SK-N-SH treated with all-trans-retinoic acid at 6 μM for 48 hours (cell line): ENCODE measurements at regions not wholly inside any gene's neighbourhood (a gene's known extent, or its start where the extent isn't known, plus 50 kb on each side); places are given as distances from the start of the nearest gene placed in this dataset.

ENCODE experiments used
- ARNTL ChIP-seq: fragments of 450-650 bp; formaldehyde crosslinking; IDR thresholded peaks from 2 replicates; pipeline ENCODE4 v1.5.0; 2020; ENCODE audit warnings: low read depth, mild to moderate bottlenecking, moderate library complexity, borderline replicate concordance
- CSRNP3 ChIP-seq: fragments of 250-450 bp; sonication (Bioruptor Pico); IDR thresholded peaks from 2 replicates; pipeline ENCODE4 v1.5.1; 2021; ENCODE audit warnings: mild to moderate bottlenecking, moderate library complexity
- ISL1 ChIP-seq: fragments of 250-450 bp; sonication (Bioruptor Pico); IDR thresholded peaks from 2 replicates; pipeline ENCODE4 v2.1.2; 2022; ENCODE audit warnings: mild to moderate bottlenecking, moderate library complexity
- OSR1 ChIP-seq: fragments of 250-450 bp; sonication (Bioruptor Pico); IDR thresholded peaks from 2 replicates; pipeline ENCODE4 v1.8.0; 2022; ENCODE audit warnings: moderate library complexity, mild to moderate bottlenecking, inconsistent platforms
- PPARA ChIP-seq: fragments of 250-450 bp; sonication (Bioruptor Pico); IDR thresholded peaks from 2 replicates; pipeline ENCODE4 v1.5.0; 2020; ENCODE audit warnings: mild to moderate bottlenecking, borderline replicate concordance
- TCF4 ChIP-seq: fragments of 250-450 bp; sonication (Bioruptor Pico); IDR thresholded peaks from 2 replicates; pipeline ENCODE4 v1.8.0; 2021; ENCODE audit warnings: mild to moderate bottlenecking, moderate library complexity, borderline replicate concordance
- TSHZ2 ChIP-seq: fragments of 250-450 bp; sonication (Bioruptor Pico); IDR thresholded peaks from 2 replicates; pipeline ENCODE4 v1.5.0; 2020; ENCODE audit warnings: mild to moderate bottlenecking, moderate library complexity
- ZC3H10 ChIP-seq: fragments of 250-450 bp; sonication (Bioruptor Pico); IDR thresholded peaks from 2 replicates; pipeline ENCODE4 v1.5.1; 2021; ENCODE audit warnings: mild to moderate bottlenecking, moderate library complexity
- ZFP3 ChIP-seq: fragments of 250-450 bp; sonication (Bioruptor Pico); IDR thresholded peaks from 2 replicates; pipeline ENCODE4 v1.5.0; 2020; ENCODE audit warnings: mild to moderate bottlenecking, moderate library complexity
- ZFP30 ChIP-seq: fragments of 450-650 bp; formaldehyde crosslinking; IDR thresholded peaks from 2 replicates; pipeline ENCODE4 v1.5.0; 2022; ENCODE audit warnings: mild to moderate bottlenecking, moderate library complexity
- ZNF70 ChIP-seq: fragments of 450-650 bp; formaldehyde crosslinking; IDR thresholded peaks from 2 replicates; pipeline ENCODE4 v1.5.0; 2020; ENCODE audit warnings: mild to moderate bottlenecking, moderate library complexity
- ZNF8 ChIP-seq: fragments of 450-650 bp; formaldehyde crosslinking; IDR thresholded peaks from 2 replicates; pipeline ENCODE4 v1.5.0; 2020; ENCODE audit warnings: mild to moderate bottlenecking, moderate library complexity

- TF ChIP-seq ZNF8 (CRISPR knock-in tag) (no peak), ZC3H10 (no peak), TSHZ2 (CRISPR knock-in tag) (no peak), ZFP3 (CRISPR knock-in tag) (no peak), OSR1 (CRISPR knock-in tag) (no peak), ZNF70 (CRISPR knock-in tag) (no peak), ZFP30 (CRISPR knock-in tag) (no peak), CSRNP3 (CRISPR knock-in tag) (no peak), ISL1 (CRISPR knock-in tag) (no peak), ARNTL (no peak), TCF4 (CRISPR knock-in tag) (no peak), PPARA (CRISPR knock-in tag) (no peak)
Measured at GRCh38 chr4:17055788-17056187, 157.3 kb upstream of the LDB2 start.
